Memory B cell (primary cell): ENCODE measurements at regions not wholly inside any gene's neighbourhood (a gene's known extent, or its start where the extent isn't known, plus 50 kb on each side); places are given as distances from the start of the nearest gene placed in this dataset.

ENCODE experiments used
- ATAC-seq: fragments of 150-1000 bp; cut with Tn5 transposase; 2 replicates; pipeline ENCODE4 v1.10.0; 2021; ENCODE audit warnings: low read depth, mild to moderate bottlenecking, moderate library complexity
- DNase-seq, 2 donors: peaks; one replicate each; pipeline ENCODE4 v3.0.0; 2022; ENCODE audit warnings: low spot score in 2 of 2
- H3K27ac Mint-ChIP-seq: one replicate; pipeline ENCODE4 v1.8.0; 2022; ENCODE audit warnings: mild to moderate bottlenecking, moderate library complexity, mixed read lengths
- H3K27me3 Mint-ChIP-seq: one replicate; pipeline ENCODE4 v1.8.0; 2022; ENCODE audit warnings: mixed read lengths
- H3K36me3 Mint-ChIP-seq: one replicate; pipeline ENCODE4 v1.8.0; 2022; ENCODE audit warnings: mild to moderate bottlenecking, mixed read lengths
- H3K4me1 Mint-ChIP-seq: one replicate; pipeline ENCODE4 v1.8.0; 2022; ENCODE audit warnings: mixed read lengths
- H3K4me3 Mint-ChIP-seq: one replicate; pipeline ENCODE4 v1.8.0; 2022; ENCODE audit warnings: mild to moderate bottlenecking, moderate library complexity, mixed read lengths
- H3K9me3 Mint-ChIP-seq: one replicate; pipeline ENCODE4 v1.8.0; 2022; ENCODE audit warnings: mixed read lengths

DNA sequence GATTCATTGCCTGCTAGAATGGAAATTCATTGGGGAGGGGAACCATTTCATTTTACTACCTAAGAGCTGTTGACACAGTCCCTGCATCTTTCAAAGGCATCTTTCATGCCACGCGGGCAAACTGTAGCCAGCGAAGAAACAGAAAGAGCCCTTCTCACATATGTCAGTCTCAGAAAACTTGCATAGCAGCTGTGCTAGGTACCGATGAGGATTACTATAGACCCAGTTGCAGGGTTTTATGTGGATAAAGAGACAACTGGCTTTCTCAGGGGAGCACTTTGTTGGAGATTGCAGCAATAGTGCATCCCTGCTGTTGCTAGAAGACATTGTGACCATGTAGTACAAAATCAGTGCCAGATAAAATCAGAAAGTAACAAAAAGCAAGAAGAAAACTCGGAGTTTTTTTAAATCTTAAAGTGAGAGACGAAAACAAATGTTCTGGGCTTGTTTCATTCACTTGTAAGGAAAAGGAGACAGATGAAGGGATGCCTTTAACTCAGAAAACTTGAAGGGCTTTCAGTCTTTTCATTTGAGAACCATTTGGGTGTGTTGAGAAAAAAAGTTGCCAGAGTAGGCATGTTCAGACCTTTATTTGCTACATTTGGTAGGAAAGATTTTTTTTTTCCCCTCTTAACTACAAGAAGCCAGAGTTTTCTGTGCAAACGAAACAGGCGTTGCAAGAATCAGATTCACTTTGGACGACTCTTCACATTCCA lies 804.1 kb downstream of the USP25 start:
- Mint-ChIP-seq H3K36me3 (no peaks in the 10 kb centered on the region), H3K27me3 (no peaks in the 10 kb centered on the region), H3K27ac (no peak overlapping the region), H3K4me1 (no peaks in the 10 kb centered on the region), H3K9me3 (peaks cover 6% of the 10 kb centered on the region), H3K4me3 (no peak overlapping the region)
- no peak for ATAC-seq
- no peak for DNase-seq

DNA sequence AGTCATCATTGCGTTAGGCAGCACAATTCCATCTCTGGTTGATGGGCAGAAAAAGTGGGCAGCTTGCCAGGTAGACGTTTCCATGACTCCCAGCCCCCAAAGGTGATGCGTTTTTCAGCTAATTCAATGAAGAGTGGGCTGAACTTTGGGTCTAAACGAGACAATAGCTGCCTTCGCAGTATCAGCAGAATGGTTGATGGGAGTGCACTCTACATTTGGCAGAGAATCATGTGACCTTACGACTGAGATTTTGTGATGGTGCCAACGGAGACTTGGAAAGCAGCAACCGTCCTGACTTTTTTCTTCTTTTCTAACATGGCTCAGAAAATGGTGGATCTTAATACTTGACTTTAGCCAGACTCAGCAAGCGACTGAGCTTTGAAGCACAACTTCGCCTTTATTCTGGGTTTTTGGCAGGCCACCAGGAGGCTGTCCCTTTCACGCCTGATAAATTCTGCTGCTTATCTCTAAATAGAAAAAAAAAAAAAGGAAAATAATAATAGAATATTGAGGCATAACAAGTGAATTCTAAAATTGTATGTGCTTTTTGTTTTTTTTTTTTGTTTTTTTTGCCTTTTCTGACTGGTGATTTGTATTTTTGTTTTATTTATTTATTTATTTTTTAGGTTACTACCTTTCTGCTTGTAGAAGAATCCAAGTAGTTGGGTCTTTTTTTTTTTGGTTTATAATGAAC lies 804.8 kb downstream of the USP25 start:
- Mint-ChIP-seq H3K27me3 (no peaks in the 10 kb centered on the region), H3K9me3 (peaks cover 4% of the 10 kb centered on the region), H3K36me3 (no peaks in the 10 kb centered on the region), H3K27ac (no peak overlapping the region), H3K4me3 (no peak overlapping the region), H3K4me1 (no peaks in the 10 kb centered on the region)
- DNase-seq (no peak), ATAC-seq (no peak)

DNA sequence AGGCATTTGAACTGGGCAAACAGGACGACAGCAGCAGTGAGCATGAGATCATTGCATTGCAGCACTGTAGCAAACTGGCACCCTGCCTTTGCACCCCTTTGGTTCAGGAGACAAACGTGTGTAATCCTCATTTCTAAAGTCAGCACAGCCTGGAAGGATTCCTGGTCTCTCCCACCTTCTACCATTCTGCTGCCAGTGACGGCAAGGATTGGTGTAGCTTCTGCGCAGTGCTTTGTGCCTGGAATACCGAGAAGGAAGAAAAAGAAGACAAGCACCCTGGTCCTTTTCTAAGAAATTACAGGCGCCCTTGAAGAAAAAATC lies 805.3 kb downstream of the USP25 start:
- H3K36me3 Mint-ChIP-seq: no peaks in the 10 kb centered on the region
- DNase-seq: no peak
- peaks cover 4% of the 10 kb centered on the region for H3K9me3 Mint-ChIP-seq
- H3K4me3 Mint-ChIP-seq: no peak overlapping the region
- H3K27me3 Mint-ChIP-seq: no peaks in the 10 kb centered on the region
- no peak for ATAC-seq
- no peaks in the 10 kb centered on the region for H3K4me1 Mint-ChIP-seq
- no peak overlapping the region for H3K27ac Mint-ChIP-seq

DNA sequence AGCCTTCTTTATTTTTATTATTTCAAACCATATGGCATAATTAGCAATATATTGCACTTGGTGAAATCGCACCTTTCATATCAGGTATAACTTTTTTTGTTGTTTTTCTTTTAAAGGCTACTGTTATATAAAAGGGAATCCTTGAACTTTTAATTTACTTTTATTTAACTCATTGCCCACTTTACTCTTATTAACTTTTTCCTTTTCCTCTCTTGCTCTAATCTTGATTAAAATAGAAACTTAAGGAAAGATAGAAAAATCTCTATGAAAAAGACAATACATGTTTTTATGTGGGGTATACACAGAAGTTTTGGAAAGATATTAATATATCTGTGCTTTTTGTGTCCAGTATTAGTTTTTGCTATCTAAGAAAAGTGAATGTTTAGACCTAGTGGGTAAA lies 805.8 kb downstream of the USP25 start:
- ATAC-seq (no peak), DNase-seq (no peak)
- no peaks in the 10 kb centered on the region for H3K27me3 Mint-ChIP-seq
- peaks cover 4% of the 10 kb centered on the region for H3K9me3 Mint-ChIP-seq
- no peak overlapping the region for H3K27ac Mint-ChIP-seq
- H3K36me3 Mint-ChIP-seq: no peaks in the 10 kb centered on the region
- no peaks in the 10 kb centered on the region for H3K4me1 Mint-ChIP-seq
- no peak overlapping the region for H3K4me3 Mint-ChIP-seq

DNA sequence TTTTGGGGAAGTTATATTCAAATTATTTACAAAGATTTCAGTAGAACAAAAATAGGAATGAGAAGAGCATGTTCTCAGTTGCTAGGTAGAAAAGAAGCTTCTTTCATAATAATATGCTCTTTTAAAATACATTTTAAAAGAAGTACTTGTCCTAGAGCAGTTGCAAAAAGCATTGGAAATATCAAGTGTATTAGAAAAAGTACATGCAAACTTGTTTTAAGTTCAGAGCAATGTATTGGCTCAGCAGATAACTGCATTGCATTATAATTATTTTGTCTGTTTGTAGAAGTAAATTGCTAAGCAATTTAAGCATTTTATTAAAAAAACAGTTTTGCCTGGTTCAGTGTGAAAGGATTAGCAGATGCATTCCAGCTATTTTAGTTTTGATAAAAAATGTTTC lies 806.4 kb downstream of the USP25 start:
- no peak for ATAC-seq
- Mint-ChIP-seq H3K4me1 (no peaks in the 10 kb centered on the region), H3K4me3 (no peak overlapping the region), H3K27ac (no peak overlapping the region), H3K36me3 (no peaks in the 10 kb centered on the region), H3K9me3 (peaks cover 4% of the 10 kb centered on the region), H3K27me3 (no peaks in the 10 kb centered on the region)
- no peak for DNase-seq

DNA sequence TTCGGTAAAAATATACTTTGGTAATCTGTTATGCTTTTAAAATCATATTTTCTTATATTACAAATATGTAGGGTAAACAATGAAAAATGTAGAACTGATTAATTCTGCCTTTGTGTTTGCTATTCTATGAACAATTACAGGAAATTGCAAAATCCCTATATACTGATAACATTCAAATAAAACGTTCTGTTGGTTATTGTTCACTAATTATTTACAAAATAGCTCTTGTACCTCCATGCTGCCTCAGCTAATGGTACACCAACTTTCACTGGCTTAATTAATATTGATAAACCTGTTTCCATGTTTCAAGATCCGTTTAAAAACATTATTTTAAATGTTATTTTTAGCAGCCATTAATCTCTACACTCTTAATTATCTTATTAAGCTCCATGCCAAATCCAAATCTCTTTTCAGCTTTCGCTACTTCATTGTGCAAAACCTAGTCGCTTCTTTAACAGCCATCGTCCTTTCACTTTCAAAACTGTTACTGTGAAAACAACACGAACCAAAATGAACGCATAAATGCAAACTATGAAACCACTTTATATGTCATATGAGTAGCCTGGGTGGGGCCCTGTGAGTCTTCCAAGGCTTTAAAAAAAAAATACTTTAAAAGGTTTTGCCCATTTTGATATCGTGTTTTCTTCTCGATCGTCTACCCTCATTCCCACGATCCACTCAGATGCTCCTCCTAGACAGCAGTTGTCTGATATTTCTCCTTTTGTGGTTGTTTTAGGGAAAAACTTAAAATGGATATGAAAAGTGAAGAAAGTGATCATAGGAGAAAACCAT lies 807.1 kb downstream of the USP25 start:
- DNase-seq (no peak), ATAC-seq (no peak)
- Mint-ChIP-seq H3K4me1 (no peaks in the 10 kb centered on the region), H3K27ac (no peak overlapping the region), H3K9me3 (no peaks in the 10 kb centered on the region), H3K36me3 (no peaks in the 10 kb centered on the region), H3K27me3 (no peaks in the 10 kb centered on the region), H3K4me3 (no peak overlapping the region)

DNA sequence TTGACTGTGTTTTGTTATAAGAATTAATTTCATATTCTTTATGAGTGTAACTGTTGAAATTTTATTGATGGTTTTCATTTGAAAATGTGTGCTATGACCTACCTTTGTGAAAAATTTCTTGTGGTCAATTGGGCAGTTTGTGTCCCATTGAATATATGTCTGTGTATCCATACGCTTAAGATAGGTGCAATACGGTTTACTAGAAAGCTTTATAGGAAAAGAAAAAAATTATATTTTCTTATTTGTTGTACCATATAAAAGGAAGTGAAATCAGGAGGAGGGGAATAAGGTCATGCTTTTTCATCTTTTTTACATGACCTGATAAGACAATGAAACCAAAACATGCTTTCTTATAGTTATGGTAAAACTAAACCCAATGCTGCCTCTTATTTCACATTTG lies 807.7 kb downstream of the USP25 start:
- H3K27ac Mint-ChIP-seq: no peak overlapping the region
- H3K4me1 Mint-ChIP-seq: no peaks in the 10 kb centered on the region
- ATAC-seq (no peak), DNase-seq (no peak)
- no peak overlapping the region for H3K4me3 Mint-ChIP-seq
- H3K9me3 Mint-ChIP-seq: no peaks in the 10 kb centered on the region
- H3K27me3 Mint-ChIP-seq: no peaks in the 10 kb centered on the region
- no peaks in the 10 kb centered on the region for H3K36me3 Mint-ChIP-seq

DNA sequence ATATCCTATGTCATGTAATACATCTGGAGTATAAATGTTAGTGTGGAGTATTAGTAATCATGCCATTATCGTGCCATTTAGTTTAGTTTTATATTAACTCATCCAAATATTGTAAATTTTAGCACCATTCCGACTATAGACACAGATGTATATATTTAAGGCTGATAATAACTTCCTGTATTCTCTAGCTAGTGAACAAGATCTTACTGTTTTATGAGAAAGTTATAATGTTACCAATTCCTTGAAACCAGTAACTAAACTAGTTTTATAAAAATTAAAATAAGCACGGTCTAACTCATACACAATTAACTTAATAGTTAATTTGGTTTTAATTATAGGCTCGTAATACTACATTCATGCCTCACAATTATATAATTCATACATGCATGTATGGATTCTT lies 808.6 kb downstream of the USP25 start:
- no peaks in the 10 kb centered on the region for H3K27me3 Mint-ChIP-seq
- H3K9me3 Mint-ChIP-seq: no peaks in the 10 kb centered on the region
- DNase-seq: no peak
- no peak overlapping the region for H3K27ac Mint-ChIP-seq
- no peak overlapping the region for H3K4me3 Mint-ChIP-seq
- H3K36me3 Mint-ChIP-seq: no peaks in the 10 kb centered on the region
- no peaks in the 10 kb centered on the region for H3K4me1 Mint-ChIP-seq
- ATAC-seq: no peak

DNA sequence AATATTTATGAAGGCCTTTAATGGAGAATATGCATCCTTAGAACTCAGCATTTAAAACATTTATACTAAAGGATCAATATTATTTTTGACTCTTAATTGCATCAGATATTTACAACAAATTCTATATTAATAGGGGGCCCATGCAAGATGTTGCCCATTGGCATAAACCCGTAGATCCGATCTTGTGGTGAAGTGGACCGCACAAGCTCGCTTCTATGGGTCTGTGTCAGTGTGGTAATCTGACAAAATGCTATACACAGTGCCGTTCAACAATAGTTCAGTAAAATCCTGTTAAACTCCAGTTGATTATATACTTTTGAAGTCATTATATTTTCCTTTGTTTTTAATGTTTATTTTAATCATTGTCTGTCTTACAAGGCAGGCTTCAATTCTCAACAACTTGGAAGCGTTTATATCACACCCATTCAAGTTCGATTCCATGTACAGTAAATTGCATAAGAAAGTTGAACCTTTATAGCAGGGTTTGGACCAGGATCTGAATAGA lies 809.2 kb downstream of the USP25 start:
- Mint-ChIP-seq H3K27ac (no peak overlapping the region), H3K36me3 (no peaks in the 10 kb centered on the region), H3K27me3 (no peaks in the 10 kb centered on the region), H3K9me3 (no peaks in the 10 kb centered on the region), H3K4me3 (no peak overlapping the region), H3K4me1 (no peaks in the 10 kb centered on the region)
- no peak for DNase-seq
- ATAC-seq: no peak

DNA sequence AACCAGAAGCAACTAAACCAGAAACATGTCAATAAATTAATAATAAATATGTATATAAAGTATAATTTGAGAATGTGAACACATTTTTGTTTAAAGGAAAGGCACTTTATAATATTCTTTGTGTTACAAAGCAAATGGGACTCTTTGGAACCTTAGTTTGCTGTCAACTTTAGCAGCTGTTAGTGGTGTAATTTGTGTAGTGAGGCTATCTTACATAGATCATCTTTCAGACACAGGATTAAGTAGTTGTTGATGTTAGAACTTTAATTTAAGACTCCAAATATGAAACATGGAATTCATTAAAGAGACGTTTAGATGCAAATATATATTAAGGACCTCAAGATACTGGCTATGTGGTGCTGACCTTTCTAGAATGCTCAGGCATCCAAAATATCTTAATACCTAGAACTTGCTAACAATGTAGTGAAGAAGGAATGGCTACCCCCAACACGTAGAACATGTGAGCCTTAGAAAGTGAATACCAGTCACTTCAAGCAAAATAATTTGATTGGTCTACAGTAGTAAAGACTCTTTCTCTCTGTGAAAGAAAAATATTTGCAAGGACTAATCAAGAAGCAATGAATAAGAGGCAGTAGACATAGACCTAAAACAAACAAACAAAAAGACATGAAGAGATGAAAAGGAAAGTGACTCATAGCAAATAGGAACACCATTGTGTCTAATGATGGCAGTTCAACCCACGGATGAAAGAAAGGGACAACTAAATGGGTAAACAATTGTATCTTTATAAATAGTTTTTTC lies 811.4 kb downstream of the USP25 start:
- Mint-ChIP-seq H3K4me3 (no peak overlapping the region), H3K9me3 (no peaks in the 10 kb centered on the region), H3K27ac (no peak overlapping the region), H3K4me1 (no peaks in the 10 kb centered on the region), H3K36me3 (no peaks in the 10 kb centered on the region), H3K27me3 (no peaks in the 10 kb centered on the region)
- ATAC-seq (no peak), DNase-seq (no peak)

DNA sequence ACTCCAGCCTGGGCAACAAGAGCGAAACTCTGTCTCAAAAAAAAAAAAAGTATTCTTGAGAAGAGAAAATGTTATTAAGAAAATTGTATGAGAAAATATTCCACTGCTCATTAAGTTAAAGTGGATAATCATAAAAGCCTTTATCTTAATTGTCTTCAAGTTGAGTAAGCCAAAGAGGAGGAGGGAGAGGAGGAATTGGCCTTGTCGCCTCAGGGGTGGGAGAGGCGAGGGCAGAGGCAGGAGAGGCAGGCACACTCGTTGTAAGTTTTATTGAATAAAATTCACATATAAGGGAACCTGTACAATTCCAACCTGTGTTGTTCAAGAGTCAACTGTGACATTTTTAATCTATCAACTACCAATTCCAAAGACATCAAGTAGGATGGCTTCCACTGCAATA lies 820.3 kb downstream of the USP25 start:
- ATAC-seq (no peak), DNase-seq (no peak)
- Mint-ChIP-seq H3K36me3 (no peaks in the 10 kb centered on the region), H3K27me3 (no peaks in the 10 kb centered on the region), H3K4me1 (no peaks in the 10 kb centered on the region), H3K27ac (no peak overlapping the region), H3K4me3 (no peak overlapping the region), H3K9me3 (no peaks in the 10 kb centered on the region)

DNA sequence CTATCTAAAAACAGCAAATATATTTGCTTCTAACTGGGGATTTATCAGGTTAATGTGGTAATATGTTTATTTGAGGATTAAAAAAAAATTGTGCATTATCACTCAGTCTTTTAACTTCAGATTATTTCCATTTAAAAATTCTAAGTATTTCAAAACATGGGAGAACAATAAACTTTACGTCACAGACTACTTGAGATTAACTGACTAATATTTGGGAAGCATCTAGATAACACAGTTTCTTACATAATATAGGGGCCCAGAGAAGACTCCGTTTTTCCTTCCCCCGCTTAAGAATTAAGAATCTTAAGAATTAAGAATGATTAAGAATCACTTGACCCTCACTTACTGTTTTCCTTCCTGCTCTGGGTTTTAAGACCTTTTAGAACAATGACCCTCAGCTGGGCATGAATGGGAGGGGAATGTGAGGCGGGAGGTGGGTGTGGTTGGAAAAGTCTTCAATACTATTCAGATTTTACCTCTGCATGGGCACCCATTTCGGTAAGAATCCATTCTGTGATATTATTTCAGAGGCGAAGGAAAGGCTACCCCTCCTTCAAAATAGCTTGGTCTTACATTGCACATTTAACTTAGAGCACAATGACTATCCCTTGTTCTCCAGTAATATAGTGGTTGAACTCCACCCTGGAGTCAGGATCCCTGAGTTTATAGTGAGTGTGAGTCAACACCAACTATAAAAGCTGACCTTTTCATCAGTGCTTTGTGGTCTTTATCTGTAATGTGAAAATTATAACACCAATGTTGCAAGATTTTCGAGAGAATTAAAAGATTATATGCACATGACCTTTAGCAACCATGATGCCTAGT lies 821.3 kb downstream of the USP25 start:
- DNase-seq (no peak), ATAC-seq (no peak)
- H3K27ac Mint-ChIP-seq: no peak overlapping the region
- H3K9me3 Mint-ChIP-seq: no peaks in the 10 kb centered on the region
- H3K4me3 Mint-ChIP-seq: no peak overlapping the region
- no peaks in the 10 kb centered on the region for H3K4me1 Mint-ChIP-seq
- no peaks in the 10 kb centered on the region for H3K36me3 Mint-ChIP-seq
- H3K27me3 Mint-ChIP-seq: no peaks in the 10 kb centered on the region

DNA sequence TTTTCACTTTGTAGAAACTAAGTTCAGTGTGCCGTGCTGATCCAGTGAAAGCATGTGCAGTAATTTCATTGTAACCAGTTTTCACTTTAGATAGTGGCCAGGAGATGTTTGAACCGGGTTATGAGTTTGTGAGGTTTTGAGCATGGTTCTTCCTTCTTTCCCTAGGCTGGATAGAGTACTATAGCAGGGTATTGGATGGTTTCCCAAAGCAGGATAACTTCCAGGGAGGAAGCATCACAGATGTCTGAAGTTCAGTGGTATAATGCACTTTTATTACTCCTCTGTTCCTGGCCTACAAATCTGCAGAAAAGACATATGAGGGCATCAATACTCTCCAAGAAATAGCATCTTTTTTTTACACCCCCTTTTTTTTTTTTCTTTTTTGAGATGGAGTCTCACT lies 823.1 kb downstream of the USP25 start:
- Mint-ChIP-seq H3K9me3 (no peaks in the 10 kb centered on the region), H3K4me3 (no peak overlapping the region), H3K4me1 (no peaks in the 10 kb centered on the region), H3K27ac (no peak overlapping the region), H3K27me3 (no peaks in the 10 kb centered on the region), H3K36me3 (no peaks in the 10 kb centered on the region)
- ATAC-seq (no peak), DNase-seq (no peak)
